GM19455 (cell line): ENCODE measurements at regions not wholly inside any gene's neighbourhood (a gene's known extent, or its start where the extent isn't known, plus 50 kb on each side); places are given as distances from the start of the nearest gene placed in this dataset.

Experiments used
- ATAC-seq: cut with Tn5 transposase; IDR thresholded peaks from one replicate; pipeline ENCODE4 v1.9.1; 2021; ENCODE audit not compliant: unreplicated experiment

- ATAC-seq = no peak
Observed at GRCh38 chr5:4442221-4442620, 697.9 kb upstream of the ADAMTS16 start.

- ATAC-seq = no peak
Observed at GRCh38 chr5:4447657-4448056, 692.5 kb upstream of the ADAMTS16 start.

- ATAC-seq = no peak
Observed at GRCh38 chr5:4453655-4454054, 686.5 kb upstream of the ADAMTS16 start.

GRCh38 chr5:4479426-4479825 lies 660.7 kb upstream of the ADAMTS16 start:
- ATAC-seq = no peak

GRCh38 chr5:4480528-4481349 lies 659.4 kb upstream of the ADAMTS16 start:
- ATAC-seq = no peak

- no peak for ATAC-seq
Observed at GRCh38 chr5:4487581-4487980, 652.5 kb upstream of the ADAMTS16 start.

GRCh38 chr5:4511996-4512656 lies 628.0 kb upstream of the ADAMTS16 start:
- ATAC-seq = no peak

- no peak for ATAC-seq
Observed at GRCh38 chr5:4513381-4513780, 626.7 kb upstream of the ADAMTS16 start.

GRCh38 chr5:4514067-4514648 lies 626.0 kb upstream of the ADAMTS16 start:
- no peak for ATAC-seq

- no peak for ATAC-seq
Observed at GRCh38 chr5:4518903-4519672, 621.0 kb upstream of the ADAMTS16 start.

- ATAC-seq = no peak
Observed at GRCh38 chr5:4520559-4520958, 619.6 kb upstream of the ADAMTS16 start.

- ATAC-seq = no peak
Observed at GRCh38 chr5:4523038-4523437, 617.1 kb upstream of the ADAMTS16 start.

GRCh38 chr5:4531756-4532704 lies 608.1 kb upstream of the ADAMTS16 start:
- ATAC-seq = no peak

- no peak for ATAC-seq
Observed at GRCh38 chr5:4532705-4533080, 607.4 kb upstream of the ADAMTS16 start.

- ATAC-seq = no peak
Observed at GRCh38 chr5:4533457-4534105, 606.5 kb upstream of the ADAMTS16 start.

GRCh38 chr5:4537489-4537888 lies 602.6 kb upstream of the ADAMTS16 start:
- no peak for ATAC-seq

GRCh38 chr5:4540375-4541173 lies 599.6 kb upstream of the ADAMTS16 start:
- ATAC-seq = no peak

- ATAC-seq = no peak
Observed at GRCh38 chr5:4541334-4541733, 598.8 kb upstream of the ADAMTS16 start.
